DMS 273 (cell line): ENCODE measurements at regions not wholly inside any gene's neighbourhood (a gene's known extent, or its start where the extent isn't known, plus 50 kb on each side); places are given as distances from the start of the nearest gene placed in this dataset.
"Not testable (repeated sequence)": the region's sequence is repeated elsewhere in the genome, so short reads cannot be mapped to it uniquely, and the experiment has no call there.

Experiments used
- DNase-seq: peaks from one replicate; lab custom pipeline; 2025; ENCODE audit not compliant: unreplicated experiment; lab: John Stamatoyannopoulos, UW

DNA sequence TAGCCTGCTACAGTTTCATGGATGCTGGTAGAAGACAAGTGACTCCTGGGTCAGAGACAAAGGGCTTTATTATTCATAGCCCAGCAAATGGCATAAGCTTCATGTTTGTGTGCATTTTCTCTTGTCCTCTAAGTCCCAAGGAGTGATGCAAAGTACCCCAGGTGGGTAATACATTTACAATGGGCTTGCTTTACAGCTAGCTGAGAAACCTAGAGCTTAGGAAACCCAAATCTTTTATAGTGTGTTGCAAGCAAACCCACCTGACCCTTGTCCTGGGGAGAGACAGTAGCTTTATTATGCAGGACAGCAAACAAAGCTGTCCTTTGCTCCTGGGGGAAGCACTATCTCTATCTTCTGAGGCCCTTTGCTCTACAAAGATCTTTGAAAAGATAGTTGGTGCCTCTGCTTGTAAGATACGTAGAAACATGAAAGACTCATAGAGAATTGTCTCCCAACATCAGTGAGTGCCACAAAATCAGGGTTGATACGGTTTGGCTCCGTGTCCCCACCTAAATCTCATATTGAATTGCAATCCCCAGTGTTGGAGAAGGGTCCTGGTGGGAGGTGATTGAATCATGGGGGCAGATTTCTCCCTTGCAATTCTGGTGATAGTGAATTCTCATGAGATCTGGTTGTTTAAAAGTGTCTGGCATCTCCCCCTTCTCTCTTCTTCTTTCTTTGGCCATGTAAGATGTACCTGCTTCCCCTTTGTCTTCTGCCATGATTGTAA, 315.8 kb upstream of the USP24 start:
- no peak for DNase-seq

GRCh38 chr1:55529017-55529416, 313.9 kb upstream of the USP24 start:
- no peak for DNase-seq

GRCh38 chr1:55527831-55528230, 312.7 kb upstream of the USP24 start:
- DNase-seq: no peak

DNA sequence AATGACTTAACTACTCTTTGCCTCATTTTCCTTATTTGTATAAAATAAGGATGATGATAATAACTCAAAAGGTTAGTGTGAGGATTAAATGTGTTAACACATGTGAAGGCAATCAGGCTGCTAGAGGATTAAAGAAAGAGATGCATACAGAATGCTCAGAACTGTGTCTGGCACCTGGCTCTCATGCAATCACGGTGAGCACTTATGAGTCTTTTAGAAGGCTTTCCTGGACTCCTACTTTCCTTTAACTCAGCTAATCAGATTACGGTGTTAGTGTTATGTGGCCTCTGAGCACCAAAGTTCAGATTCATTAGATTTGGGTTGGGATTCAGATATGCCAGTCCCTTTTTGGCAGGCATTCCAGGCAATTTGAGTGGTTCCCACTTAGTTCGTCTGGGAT, 311.6 kb upstream of the USP24 start:
- peak; percentile 23 for DNase-seq

GRCh38 chr1:55524006-55524405, 308.8 kb upstream of the USP24 start:
- DNase-seq: no peak

- DNase-seq: peak; percentile 15
These were observed 307.8 kb upstream of the USP24 start for GRCh38 chr1:55522982-55523381.

GRCh38 chr1:55522353-55522903, 307.3 kb upstream of the USP24 start:
- DNase-seq: no peak

DNA sequence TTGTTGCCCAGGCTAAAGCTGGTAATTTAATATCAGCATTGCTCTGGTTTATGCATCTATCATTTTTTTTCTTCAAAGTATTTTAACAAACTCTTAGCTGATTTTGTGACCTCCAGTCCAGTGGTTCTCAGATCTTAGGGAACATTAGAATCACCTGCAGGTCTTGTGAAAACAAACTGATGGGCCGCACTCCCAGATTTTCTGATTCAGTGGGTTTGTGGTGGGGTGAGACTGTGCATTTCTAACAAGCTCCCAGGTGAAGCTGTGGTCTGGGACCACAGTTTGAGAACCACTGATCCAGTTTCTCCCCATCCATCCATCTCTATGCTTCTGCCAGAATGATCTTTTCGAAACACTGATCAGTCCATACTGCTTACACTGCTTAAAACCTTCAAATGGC, 305.7 kb upstream of the USP24 start:
- DNase-seq: no peak

- peak; percentile 97 for DNase-seq
These were observed 304.9 kb upstream of the USP24 start for GRCh38 chr1:55519937-55520683.

- DNase-seq: no peak
These were observed 304.1 kb upstream of the USP24 start for GRCh38 chr1:55519276-55519675.

DNA sequence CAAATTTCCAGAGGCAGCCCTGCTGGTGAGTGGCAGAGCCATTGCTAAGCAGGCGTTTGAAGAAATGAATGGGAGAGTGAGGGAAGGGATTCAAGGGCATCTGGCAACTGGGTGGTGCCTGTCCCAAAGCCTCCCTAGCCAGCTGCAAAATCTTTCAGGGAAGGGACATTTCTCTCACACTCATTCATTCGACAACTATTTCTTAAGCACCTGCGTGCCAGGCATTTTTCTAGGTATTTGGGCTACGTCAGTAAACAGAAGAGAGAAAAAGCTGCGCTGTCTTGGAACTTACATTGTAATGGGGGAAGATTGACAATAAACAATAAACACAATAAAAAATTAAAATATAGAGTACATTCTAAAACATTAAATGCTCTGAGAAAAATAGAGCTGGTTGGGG, 301.9 kb upstream of the USP24 start:
- DNase-seq: no peak

DNA sequence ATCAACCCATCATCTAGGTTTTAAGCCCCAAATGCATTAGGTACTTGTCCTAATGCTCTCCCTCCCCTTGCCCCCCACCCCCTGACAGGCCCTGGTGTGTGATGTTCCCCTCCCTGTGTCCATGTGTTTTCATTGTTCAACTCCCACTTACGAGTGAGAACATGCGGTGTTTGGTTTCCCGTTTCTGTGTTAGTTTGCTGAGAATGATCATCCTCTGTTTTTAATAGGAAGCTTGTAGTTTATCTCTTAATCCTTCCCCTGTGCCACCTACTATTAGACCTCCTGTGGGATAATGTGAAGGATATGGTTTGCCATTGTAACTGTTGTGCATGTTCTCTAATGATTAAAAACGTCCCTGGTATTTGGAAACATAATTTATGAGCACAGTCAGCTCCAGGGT, 299.4 kb upstream of the USP24 start:
- not testable (repeated sequence) for DNase-seq

- DNase-seq: no peak
These were observed 297.3 kb upstream of the USP24 start for GRCh38 chr1:55512466-55512865.

GRCh38 chr1:55507578-55507931, 292.4 kb upstream of the USP24 start:
- DNase-seq: no peak

DNA sequence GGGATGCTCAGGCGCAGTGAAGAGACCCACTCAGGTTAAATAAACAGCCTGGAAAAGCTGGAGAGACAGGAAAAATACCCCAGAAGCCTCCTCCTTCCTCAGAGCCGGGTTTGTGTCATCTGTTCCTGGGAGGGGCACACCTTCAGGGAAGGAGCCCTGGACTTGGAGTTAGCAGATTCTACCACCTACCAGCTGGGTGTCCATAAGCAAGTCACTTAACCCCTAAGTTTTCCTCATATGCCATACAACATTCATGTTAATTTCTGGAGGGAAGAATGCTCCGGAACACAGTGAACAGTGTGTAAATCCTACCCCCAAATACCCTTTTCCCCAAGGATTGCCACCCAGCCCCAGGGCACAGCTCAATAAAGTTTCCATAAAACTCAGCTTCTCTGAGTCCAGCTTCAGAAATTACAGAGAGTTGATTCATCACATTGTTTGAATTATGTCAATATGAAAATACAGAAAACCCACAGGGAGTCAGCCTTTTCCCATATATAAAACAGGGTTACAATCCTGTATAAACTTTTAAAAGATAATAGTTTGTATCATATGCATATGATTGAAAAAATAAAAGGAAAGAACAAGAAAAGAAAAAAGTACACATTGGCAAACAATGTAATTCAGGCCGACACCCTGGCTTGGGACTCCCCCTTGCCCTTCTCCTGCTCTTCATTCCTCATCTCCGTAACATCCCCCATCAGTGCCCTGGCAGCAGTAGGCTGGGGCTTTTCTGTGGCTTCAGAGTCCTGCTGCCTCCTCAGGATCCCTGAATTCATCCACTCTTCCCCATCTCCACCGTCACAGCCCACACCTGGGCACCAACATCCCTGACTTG, 291.8 kb upstream of the USP24 start:
- DNase-seq: peak; percentile 43

DNA sequence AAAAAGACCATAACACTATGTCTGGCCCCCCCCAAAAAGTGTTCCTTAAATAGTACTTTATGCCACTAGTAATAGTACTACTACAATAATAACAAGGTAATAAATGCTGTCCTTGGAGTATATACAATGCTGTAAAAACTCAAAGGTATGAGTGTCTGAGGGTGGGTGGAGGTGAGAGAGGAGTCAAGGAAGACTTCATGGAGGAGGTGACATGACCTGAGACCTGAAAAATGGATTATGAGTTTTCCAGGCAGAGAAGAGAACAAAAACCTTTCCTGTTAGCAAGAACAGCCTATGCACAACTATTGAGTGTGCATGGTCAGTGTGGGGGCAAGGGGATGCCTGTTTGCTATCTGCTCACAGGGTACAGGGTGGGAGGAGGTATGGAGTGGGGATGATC, 290.2 kb upstream of the USP24 start:
- no peak for DNase-seq

DNA sequence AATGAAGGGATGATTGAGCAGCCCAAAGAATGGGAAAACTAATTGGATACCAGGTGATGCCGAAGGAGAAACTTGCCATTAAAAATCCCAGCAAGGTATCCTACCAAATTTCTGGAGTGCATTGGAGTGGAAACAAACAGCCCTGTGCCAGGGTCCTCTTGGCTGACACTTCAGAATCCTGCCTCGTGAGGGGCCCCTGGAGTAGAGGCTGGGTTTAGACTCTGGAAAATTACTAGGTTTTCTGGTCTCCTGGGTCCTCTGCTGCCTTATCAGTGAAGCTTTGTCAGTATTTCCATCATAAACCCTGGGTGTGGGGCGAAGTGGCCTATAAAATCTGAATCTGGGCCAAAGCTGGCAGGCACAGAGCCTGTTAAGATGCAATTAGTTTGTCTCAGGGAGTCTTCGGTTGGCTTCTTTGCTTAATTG, 289.2 kb upstream of the USP24 start:
- peak; percentile 71 for DNase-seq

DNA sequence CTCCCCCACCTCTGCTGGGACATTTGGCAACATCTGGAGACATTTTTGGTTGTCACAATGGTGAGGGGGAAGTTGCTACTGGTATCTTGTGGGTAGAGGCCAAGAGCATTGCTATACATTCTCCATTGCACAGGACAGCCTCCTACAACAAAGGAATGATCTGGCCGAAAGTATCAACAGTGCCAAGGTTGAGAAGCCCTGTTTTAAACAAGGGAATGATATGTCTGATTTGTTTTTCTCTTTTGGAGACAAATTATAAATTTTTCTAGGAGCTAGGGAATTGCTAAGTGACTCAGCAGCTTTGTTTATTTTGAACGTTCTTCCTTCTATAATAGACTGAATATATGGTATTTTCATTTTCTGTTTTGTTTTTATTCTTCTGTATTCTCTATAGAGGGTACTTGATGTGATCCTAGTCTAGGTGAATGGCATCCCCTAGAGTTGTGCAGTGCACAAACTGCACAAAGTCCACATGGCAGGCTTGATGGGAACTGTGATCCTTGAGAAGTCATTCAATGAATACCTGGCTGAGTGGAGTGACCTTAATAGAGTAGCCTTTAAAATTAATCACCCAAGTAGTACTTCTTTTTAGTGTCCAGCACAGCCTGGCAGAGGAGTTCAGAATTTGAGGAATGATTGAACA, 288.6 kb upstream of the USP24 start:
- DNase-seq: no peak

- DNase-seq: no peak
These were observed 285.4 kb upstream of the USP24 start for GRCh38 chr1:55500601-55501000.

- DNase-seq: no peak
These were observed 275.4 kb upstream of the USP24 start for GRCh38 chr1:55490547-55490946.

- no peak for DNase-seq
These were observed 269.0 kb upstream of the USP24 start for GRCh38 chr1:55484173-55484572.
